ENCODE measurements at regions not wholly inside any gene's neighbourhood (a gene's known extent, or its start where the extent isn't known, plus 50 kb on each side); places are given as distances from the start of the nearest gene placed in this dataset.
"Not testable (repeated sequence)": the region's sequence is repeated elsewhere in the genome, so short reads cannot be mapped to it uniquely, and the experiment has no call there.

DNA sequence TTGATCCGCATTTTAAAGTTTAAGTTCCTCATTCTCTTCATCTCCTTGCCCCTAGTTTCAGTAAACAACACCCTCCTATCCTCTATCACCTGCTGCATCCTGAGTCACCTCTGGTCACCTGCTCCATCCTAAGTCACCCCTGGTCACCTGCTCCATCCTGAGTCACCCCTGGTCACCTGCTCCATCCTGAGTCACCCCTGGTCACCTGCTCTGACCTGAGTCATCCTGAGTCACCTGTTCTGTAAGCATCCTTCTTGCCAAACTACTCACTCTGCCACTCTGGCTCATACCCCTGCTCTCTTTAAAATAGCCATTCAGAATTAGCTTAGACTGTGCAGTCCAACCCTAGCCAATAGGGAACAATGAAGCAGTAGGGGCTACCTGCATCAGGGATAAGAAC, 80.6 kb upstream of the CD163 start:
- TF ChIP-seq TAF1 (IDR thresholded peaks at IDR 0.05; ENCODE audit: control insufficient read depth, extremely low read depth, insufficient read depth, low read length, severe bottlenecking); CTCF (IDR thresholded peaks at IDR 0.05 in 2 of 3, conservative IDR thresholded peaks at IDR 0.05 in 1 of 3; ENCODE audit: insufficient read depth in 2 of 3, low read depth in 1 of 3, low read length in 3 of 3); SREBF2 (CRISPR knock-in tag; IDR thresholded peaks at IDR 0.05); SMAD1 (IDR thresholded peaks at IDR 0.05; ENCODE audit: low read depth, low read length, partially characterized antibody); SP1 (CRISPR knock-in tag; IDR thresholded peaks at IDR 0.05); EP300 (IDR thresholded peaks at IDR 0.05; ENCODE audit: low read length); ASH1L (IDR thresholded peaks at IDR 0.05; ENCODE audit: borderline replicate concordance, low read depth, partially characterized antibody); ZNF12 (CRISPR knock-in tag; IDR thresholded peaks at IDR 0.05); MTF1 (CRISPR knock-in tag; IDR thresholded peaks at IDR 0.05; ENCODE audit: borderline replicate concordance); SMC3 (conservative IDR thresholded peaks at IDR 0.05; ENCODE audit: insufficient read depth, low read depth, low read length); POLR2A (conservative IDR thresholded peaks at IDR 0.05): not testable (repeated sequence)
- TF ChIP-seq, protein P1, sequence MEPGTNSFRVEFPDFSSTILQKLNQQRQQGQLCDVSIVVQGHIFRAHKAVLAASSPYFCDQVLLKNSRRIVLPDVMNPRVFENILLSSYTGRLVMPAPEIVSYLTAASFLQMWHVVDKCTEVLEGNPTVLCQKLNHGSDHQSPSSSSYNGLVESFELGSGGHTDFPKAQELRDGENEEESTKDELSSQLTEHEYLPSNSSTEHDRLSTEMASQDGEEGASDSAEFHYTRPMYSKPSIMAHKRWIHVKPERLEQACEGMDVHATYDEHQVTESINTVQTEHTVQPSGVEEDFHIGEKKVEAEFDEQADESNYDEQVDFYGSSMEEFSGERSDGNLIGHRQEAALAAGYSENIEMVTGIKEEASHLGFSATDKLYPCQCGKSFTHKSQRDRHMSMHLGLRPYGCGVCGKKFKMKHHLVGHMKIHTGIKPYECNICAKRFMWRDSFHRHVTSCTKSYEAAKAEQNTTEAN (CRISPR knock-in tag; IDR thresholded peaks at IDR 0.05): not testable (repeated sequence)

Measured in K562 (cell line).